SK-N-SH treated with all-trans-retinoic acid at 6 μM for 48 hours (cell line): ENCODE measurements at regions not wholly inside any gene's neighbourhood (a gene's known extent, or its start where the extent isn't known, plus 50 kb on each side); places are given as distances from the start of the nearest gene placed in this dataset.

Source experiments
- ARNTL ChIP-seq: fragments of 450-650 bp; formaldehyde crosslinking; IDR thresholded peaks from 2 replicates; pipeline ENCODE4 v1.5.0; 2020; ENCODE audit warnings: low read depth, mild to moderate bottlenecking, moderate library complexity, borderline replicate concordance
- ESRRG ChIP-seq: fragments of 250-450 bp; sonication (Bioruptor Pico); IDR thresholded peaks from 2 replicates; pipeline ENCODE4 v1.6.1; 2021; ENCODE audit warnings: mild to moderate bottlenecking
- OSR1 ChIP-seq: fragments of 250-450 bp; sonication (Bioruptor Pico); IDR thresholded peaks from 2 replicates; pipeline ENCODE4 v1.8.0; 2022; ENCODE audit warnings: moderate library complexity, mild to moderate bottlenecking, inconsistent platforms
- POU6F1 ChIP-seq: fragments of 250-450 bp; sonication (Bioruptor Pico); IDR thresholded peaks from 2 replicates; pipeline ENCODE4 v1.8.0; 2021; ENCODE audit warnings: low read depth, mild to moderate bottlenecking, moderate library complexity, borderline replicate concordance
- PPARA ChIP-seq: fragments of 250-450 bp; sonication (Bioruptor Pico); IDR thresholded peaks from 2 replicates; pipeline ENCODE4 v1.5.0; 2020; ENCODE audit warnings: mild to moderate bottlenecking, borderline replicate concordance
- TCF4 ChIP-seq: fragments of 250-450 bp; sonication (Bioruptor Pico); IDR thresholded peaks from 2 replicates; pipeline ENCODE4 v1.8.0; 2021; ENCODE audit warnings: mild to moderate bottlenecking, moderate library complexity, borderline replicate concordance
- ZFP30 ChIP-seq: fragments of 450-650 bp; formaldehyde crosslinking; IDR thresholded peaks from 2 replicates; pipeline ENCODE4 v1.5.0; 2022; ENCODE audit warnings: mild to moderate bottlenecking, moderate library complexity
- TF ChIP-seq, protein P1 (sequence below): fragments of 250-450 bp; sonication (Bioruptor Pico); IDR thresholded peaks from 2 replicates; pipeline ENCODE4 v1.5.0; 2020; ENCODE audit warnings: mild to moderate bottlenecking, moderate library complexity

DNA sequence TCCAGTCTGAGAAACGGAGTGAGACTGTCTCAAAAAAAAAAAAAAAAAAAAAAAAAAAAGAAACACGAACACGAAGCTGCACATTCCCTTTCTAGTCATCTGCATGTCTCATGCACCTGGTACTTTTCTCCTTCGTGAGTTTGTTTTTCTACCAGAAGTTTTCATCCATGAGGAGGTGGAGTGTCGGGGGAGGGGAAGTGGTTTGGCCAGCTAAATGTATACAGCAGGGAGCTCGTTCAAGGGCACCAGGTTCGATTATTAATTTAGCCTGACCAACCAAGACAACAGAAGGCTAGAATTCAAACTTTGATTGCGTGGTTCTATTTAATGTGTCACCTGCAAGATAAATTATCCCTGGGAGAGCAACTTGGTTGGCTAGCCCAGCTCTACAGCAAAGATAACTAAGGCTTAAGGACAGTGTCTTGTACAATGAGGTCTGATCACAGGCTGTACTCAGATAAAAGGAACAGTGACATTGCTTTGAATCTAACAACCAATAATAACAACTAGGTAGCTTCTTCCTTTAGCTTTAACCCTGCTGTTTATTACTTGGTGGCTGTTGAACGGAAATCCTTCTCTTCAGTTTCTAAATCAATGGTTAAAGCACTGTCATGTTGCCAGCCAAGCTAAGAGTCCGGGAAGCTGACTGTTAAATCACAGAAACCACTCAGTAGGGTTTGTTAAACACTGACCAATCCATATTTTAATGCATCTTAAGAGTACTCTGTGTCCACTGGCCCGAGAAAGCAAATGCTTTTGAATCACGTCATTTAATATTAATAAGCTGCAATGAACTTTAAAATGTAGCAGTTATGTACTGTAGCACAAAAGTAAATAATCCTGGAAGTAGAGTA is 98.4 kb upstream of the STARD13 start:
- no peak for TF ChIP-seq ZFP30 (CRISPR knock-in tag)
- TF ChIP-seq TCF4, result no peak
- no peak for TF ChIP-seq POU6F1
- no peak for TF ChIP-seq PPARA (CRISPR knock-in tag)
- TF ChIP-seq ARNTL (CRISPR knock-in tag), result no peak
- no peak for TF ChIP-seq OSR1 (CRISPR knock-in tag)
- TF ChIP-seq ESRRG (CRISPR knock-in tag), result no peak
- TF ChIP-seq, protein P1, sequence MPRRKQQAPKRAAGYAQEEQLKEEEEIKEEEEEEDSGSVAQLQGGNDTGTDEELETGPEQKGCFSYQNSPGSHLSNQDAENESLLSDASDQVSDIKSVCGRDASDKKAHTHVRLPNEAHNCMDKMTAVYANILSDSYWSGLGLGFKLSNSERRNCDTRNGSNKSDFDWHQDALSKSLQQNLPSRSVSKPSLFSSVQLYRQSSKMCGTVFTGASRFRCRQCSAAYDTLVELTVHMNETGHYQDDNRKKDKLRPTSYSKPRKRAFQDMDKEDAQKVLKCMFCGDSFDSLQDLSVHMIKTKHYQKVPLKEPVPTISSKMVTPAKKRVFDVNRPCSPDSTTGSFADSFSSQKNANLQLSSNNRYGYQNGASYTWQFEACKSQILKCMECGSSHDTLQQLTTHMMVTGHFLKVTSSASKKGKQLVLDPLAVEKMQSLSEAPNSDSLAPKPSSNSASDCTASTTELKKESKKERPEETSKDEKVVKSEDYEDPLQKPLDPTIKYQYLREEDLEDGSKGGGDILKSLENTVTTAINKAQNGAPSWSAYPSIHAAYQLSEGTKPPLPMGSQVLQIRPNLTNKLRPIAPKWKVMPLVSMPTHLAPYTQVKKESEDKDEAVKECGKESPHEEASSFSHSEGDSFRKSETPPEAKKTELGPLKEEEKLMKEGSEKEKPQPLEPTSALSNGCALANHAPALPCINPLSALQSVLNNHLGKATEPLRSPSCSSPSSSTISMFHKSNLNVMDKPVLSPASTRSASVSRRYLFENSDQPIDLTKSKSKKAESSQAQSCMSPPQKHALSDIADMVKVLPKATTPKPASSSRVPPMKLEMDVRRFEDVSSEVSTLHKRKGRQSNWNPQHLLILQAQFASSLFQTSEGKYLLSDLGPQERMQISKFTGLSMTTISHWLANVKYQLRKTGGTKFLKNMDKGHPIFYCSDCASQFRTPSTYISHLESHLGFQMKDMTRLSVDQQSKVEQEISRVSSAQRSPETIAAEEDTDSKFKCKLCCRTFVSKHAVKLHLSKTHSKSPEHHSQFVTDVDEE (CRISPR knock-in tag), result no peak
